Neural progenitor cell (in vitro differentiated cells): ENCODE measurements at regions not wholly inside any gene's neighbourhood (a gene's known extent, or its start where the extent isn't known, plus 50 kb on each side); places are given as distances from the start of the nearest gene placed in this dataset.

Experiments
- EZH2 ChIP-seq: fragments of 200-600 bp; sonication (generic); IDR thresholded peaks from 2 replicates; pipeline ENCODE4 v1.6.1; 2017; ENCODE audit warnings: antibody characterized with exemption, mild to moderate bottlenecking, moderate library complexity
- TF ChIP-seq, protein P1 (sequence below): fragments of 200-600 bp; sonication (generic); IDR thresholded peaks from 2 replicates; pipeline ENCODE4 v1.5.1; 2017; ENCODE audit warnings: antibody characterized with exemption, mild to moderate bottlenecking

DNA sequence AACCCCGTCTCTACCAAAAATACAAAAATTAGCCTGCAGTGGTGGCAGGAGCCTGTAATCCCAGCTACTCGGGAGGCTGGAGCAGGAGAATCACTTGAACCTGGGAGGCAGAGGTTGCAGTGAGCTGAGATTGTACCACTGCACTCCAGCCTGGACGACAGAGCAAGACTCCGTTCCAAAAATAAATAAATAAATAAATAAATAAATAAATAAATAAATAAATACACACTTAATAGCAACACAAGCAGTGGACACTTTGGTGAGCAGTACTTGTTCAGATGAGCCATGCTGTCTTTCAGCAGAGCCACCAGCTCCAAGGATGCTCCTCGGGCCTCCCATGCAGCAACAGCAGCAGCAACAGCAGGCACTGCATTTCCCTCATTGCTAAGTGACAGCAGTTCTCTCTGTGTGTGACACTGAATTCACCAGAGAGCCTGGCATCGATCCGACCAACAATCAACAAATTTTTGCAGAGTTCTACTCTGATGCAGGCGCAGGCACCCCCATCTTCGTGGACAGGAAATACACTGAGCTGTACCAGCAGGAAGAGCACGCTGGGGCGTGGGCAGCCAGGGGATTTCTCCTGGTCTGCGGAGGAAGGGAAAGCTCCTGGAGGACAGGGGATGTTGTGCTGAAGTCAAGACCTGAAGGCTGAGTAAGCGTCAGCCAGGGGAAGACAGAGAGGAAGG is 54.0 kb upstream of the SNX9 start:
- TF ChIP-seq, protein P1, sequence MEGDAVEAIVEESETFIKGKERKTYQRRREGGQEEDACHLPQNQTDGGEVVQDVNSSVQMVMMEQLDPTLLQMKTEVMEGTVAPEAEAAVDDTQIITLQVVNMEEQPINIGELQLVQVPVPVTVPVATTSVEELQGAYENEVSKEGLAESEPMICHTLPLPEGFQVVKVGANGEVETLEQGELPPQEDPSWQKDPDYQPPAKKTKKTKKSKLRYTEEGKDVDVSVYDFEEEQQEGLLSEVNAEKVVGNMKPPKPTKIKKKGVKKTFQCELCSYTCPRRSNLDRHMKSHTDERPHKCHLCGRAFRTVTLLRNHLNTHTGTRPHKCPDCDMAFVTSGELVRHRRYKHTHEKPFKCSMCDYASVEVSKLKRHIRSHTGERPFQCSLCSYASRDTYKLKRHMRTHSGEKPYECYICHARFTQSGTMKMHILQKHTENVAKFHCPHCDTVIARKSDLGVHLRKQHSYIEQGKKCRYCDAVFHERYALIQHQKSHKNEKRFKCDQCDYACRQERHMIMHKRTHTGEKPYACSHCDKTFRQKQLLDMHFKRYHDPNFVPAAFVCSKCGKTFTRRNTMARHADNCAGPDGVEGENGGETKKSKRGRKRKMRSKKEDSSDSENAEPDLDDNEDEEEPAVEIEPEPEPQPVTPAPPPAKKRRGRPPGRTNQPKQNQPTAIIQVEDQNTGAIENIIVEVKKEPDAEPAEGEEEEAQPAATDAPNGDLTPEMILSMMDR: no peak
- TF ChIP-seq EZH2: no peak
